GM03348 (cell line): ENCODE measurements at regions not wholly inside any gene's neighbourhood (a gene's known extent, or its start where the extent isn't known, plus 50 kb on each side); places are given as distances from the start of the nearest gene placed in this dataset.
"Not testable (repeated sequence)": the region's sequence is repeated elsewhere in the genome, so short reads cannot be mapped to it uniquely, and the experiment has no call there.

ENCODE experiments used
- DNase-seq: peaks from one replicate; pipeline ENCODE4 v3.0.0; 2012; ENCODE audit warnings: low spot score

- no peak for DNase-seq
These were observed 61.0 kb downstream of the POLR2M start for GRCh38 chr15:57767481-57767880.

DNA sequence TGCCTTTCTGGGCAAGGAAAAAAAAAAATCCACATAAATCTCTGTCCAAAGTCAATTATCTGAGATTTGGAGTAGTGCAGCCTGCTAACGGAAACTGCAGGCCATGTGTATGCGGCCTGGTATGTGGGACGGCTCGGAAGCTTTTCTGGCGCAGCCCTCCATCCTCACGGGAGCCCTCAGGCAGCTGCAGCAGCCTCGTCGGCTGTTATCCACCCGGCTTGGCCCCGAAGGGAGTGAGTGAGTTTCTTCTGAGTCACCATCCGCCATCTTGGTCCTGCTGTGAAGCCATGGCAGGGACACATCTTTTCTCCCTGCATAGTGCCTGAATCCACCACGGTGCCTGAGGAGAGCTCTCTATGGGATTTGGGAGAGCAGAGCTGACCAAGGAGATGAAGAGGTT is 62.8 kb downstream of the POLR2M start:
- peak; percentile 80 for DNase-seq

GRCh38 chr15:57770495-57770894 is 64.0 kb downstream of the POLR2M start:
- no peak for DNase-seq

DNA sequence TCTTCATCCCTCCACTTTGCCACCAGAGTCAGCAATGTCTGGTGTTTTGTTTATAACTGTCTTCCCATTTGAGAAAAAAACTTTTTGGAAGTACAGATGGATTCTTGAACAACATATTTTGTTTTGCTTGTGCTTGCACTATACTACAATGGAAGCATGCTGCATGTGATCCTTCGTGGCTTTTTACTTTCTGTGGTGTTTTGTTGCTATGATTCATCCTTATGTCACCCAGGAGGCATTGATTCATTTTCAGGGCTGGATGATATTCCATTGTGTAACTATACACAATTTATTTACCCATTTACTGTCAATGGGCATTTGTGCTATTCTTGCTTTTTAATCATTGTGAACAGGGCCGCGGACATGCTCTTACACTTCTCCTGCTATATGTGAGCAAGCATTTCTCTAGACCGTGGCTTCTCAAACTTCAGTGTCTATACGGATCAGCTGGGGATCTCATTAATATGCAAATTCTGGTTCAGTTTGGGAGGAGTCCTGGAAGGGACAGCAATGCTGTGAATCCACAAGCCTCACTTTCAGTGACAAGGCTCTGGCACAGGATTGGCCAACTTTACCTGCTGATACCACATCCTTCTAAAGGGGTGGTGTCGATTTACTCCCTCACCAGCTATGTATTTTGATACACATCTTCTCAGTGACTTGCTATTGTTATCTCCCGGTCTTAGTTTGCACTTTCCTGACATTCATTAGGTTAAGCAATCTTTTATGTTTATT is 65.9 kb downstream of the POLR2M start:
- peak; percentile 20 for DNase-seq

- no peak for DNase-seq
These were observed 66.5 kb downstream of the POLR2M start for GRCh38 chr15:57773051-57773450.

GRCh38 chr15:57777003-57777402 is 70.5 kb downstream of the POLR2M start:
- DNase-seq = no peak

GRCh38 chr15:57780471-57780870 is 74.0 kb downstream of the POLR2M start:
- DNase-seq = no peak

GRCh38 chr15:57782731-57783130 is 76.2 kb downstream of the POLR2M start:
- no peak for DNase-seq

DNA sequence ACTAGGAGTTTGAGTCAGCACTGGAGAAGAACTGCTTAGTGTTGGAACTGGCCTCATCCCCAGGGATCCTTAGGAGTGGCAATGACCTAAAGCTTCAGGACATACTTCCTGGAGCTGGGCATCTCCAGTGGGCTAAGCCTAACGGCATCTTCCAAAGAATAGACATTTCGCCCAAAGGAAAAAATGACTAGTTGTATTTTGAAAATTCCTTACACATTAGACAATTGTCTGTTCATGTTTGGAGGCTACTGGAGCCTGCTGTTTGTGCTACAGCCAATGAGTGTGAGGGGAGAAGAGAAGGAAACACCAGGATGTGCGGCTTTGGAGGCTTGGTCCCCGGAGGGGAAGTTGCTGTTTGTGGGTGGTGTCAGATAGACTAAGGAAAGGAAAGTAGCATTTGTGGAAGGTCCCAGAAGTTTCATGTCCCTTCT is 77.6 kb downstream of the POLR2M start:
- peak; percentile 85 for DNase-seq

DNA sequence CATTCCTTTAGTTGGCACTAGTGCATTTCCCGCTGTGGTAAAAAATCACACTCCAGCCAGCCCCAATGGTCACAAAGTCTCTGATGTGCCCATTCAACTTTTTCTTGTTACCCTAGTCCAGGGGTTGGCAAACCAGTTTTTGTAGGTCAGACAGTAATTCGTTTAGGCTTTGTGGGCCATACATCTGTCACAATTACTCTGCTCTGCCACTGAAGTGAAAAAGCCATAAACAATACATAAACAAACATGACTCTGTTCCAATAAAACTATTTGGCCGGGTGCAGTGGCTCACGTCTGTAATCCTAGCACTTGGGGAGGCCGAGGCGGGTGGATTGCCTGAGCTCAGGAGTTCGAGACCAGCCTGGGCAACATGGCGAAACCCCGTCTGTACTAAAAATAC is 78.5 kb downstream of the POLR2M start:
- DNase-seq = no peak

DNA sequence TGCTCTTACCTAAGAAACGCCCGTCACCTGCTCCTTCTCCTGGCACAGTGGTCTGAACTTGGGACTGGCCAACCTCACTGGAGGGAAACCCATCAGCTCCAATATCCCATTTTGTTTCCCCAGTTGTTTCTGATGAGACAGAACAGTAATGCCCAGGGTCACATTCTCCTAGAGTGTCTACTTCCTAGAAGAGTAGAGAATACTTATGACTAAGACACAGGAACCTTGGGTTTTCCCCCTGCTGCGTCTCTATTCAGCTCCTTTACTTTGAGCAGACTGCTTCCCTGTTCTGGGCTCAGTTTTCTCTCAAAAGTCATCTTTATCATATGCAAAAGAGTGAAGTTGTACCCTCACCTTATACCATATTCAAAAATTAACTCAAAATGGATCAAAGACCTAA is 79.4 kb downstream of the POLR2M start:
- DNase-seq = no peak

DNA sequence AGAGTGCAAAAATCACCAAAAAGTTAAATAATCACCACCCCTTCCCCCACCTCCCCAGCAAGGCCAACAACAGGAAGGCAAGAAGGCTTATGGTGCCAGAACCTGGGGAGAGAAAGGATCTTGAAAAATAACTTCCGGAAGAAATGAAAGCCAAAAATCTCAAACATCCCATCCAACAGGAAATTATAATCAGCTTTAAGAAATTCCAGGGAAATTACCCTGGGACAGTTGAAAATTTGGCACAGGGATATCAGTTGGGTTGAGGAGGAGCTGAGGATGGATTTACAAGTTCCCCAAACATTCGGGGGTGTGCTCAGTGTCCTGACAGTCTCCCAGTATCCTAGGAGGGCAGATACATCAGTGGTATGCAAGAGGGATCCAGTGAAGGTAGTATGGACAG is 82.7 kb downstream of the POLR2M start:
- no peak for DNase-seq

DNA sequence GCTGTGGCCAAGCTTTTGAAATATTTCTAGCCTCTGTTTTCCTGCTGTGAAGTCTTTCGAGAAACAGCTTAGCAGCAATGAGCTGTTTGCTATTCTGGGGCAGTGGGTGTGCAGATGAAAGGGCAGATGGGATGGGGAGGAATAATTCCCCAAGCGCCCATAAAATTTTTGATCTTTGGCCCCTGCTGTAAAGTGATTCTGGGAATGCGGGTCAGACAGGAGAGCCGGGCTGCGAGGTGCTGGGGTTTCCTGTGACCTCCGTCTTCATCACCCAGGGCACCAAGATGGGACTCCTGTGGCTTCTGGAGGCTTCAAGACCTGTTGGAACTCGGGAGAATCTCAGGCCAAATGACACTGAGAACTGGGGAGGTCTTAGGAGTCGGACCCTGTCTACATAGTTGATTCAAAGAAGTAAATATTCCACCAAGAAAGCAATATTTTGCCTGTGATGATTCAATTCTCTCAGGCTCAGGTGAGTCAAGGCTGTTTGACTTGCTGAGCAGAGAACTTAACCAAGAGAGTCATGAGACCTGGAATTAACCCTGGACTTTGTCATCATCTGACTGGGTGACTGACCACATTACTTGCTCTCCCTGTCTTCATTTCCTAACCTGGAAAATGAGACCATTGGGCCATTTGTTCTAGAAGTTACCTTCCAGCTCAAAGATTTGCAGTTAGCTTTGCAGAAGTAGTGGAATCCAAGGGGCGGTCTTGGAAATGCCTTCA is 86.4 kb downstream of the POLR2M start:
- no peak for DNase-seq

- no peak for DNase-seq
These were observed 88.7 kb downstream of the POLR2M start for GRCh38 chr15:57795261-57795660.

- no peak for DNase-seq
These were observed 89.6 kb downstream of the POLR2M start for GRCh38 chr15:57796146-57796545.

GRCh38 chr15:57797110-57797509 is 90.6 kb downstream of the POLR2M start:
- no peak for DNase-seq

- no peak for DNase-seq
These were observed 91.2 kb downstream of the POLR2M start for GRCh38 chr15:57797568-57798267.

- no peak for DNase-seq
These were observed 99.5 kb downstream of the POLR2M start for GRCh38 chr15:57806003-57806402.

DNA sequence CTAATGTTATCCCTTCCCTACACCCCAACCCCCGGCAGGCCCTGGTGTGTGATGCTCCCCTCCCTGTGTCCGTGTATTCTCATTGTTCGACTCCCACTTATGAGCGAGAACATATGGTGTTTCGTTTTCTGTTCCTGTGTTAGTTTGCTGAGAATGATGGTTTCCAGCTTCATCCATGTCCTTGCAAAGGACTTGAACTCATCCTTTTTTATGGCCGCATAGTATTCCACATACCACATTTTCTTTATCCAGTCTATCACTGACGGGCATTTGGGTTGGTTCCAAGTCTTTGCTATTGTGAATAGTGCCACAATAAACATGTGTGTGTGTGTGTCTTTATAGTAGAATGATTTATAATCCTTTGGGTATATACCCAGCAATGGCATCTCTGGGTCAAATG is 102.8 kb downstream of the POLR2M start:
- DNase-seq = not testable (repeated sequence)

DNA sequence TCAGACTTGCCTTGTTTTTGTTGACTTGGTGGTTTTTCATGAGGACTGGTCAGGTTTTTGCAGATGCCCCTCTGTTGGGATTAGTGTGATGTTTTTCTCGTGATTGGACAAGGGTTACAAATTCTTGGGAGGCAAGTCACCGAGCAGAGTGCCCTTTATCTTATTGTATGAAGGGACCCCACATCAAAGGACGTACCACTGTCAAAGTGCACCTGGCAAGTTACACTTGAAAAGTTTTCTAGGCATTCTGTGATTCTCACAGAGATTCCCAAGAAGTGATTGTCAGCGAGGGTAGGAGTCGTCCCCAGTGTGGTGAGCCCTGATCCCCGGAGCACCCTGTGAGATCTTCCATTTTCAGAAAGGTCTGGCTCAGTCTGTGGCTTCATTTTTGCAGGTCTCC is 110.1 kb downstream of the POLR2M start:
- no peak for DNase-seq

DNA sequence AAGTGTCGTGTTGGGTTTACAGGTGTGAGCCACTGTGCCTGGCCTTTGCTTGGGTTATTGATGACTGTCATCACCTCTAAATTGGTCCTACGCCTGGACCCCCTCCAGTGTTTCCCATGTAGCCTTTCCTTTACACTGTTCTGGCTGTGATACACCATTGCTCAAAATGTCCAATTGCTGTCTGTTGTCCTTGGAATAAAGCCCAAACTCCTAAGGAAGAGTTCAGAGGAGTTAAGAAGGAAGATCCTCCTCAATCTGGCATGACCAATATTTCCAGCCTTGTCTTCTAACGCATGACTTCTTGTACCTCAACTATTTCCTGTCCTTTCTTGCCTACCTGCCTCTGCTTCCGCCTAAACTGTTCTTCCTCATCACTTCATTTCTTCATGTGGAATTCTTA is 113.1 kb downstream of the POLR2M start:
- no peak for DNase-seq

- no peak for DNase-seq
These were observed 113.6 kb downstream of the POLR2M start for GRCh38 chr15:57820119-57820518.

GRCh38 chr15:57821826-57822225 is 115.3 kb downstream of the POLR2M start:
- no peak for DNase-seq
